Nucleus accumbens (tissue), 56 donors: ENCODE measurements at regions not wholly inside any gene's neighbourhood (a gene's known extent, or its start where the extent isn't known, plus 50 kb on each side); places are given as distances from the start of the nearest gene placed in this dataset.
"Not testable (repeated sequence)": the region's sequence is repeated elsewhere in the genome, so short reads cannot be mapped to it uniquely, and the experiment has no call there.

ENCODE experiments used
- DNase-seq, 56 donors: peaks; one replicate each; lab custom pipeline; 2025; lab: John Stamatoyannopoulos, UW

- no peak for DNase-seq
These were observed 1377.5 kb upstream of the CDH9 start for GRCh38 chr5:28415791-28416443.

DNA sequence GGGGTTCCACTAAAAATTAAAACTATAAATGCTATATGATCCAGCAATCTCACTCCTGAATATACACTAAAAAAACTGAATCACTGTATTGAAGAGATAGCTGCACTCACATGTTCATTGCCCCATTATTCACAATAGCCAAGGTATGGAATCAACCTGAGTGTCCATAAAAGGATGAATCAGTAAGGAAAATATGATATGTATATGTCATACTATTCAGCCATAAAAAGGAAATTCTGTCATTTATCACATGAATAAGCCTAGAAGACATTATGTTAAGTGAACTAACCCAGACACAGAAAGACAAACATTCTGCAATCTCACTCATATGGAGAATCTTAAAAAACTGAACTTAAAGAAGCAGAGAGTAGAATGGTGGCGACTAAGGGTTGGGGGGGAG is 1376.2 kb upstream of the CDH9 start:
- DNase-seq = no peak

DNA sequence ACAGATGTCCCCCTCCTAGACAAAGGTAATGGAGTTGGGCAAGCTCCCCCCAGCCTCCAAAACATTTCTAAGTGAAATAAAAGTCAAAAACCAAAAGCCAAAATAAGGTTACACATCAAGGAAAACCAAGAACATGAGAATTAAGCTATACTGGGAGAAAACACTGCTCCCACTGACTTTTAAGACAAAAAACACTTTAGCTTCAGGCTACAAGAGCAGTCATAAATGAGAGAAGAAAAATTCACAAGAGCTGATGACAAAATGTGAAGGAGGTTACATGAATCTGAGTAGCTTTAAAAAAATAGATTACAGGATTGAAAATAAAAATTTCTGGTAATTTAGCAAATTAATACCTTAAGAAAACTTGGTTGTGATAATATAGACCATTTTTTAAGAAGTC is 1370.3 kb upstream of the CDH9 start:
- no peak for DNase-seq

DNA sequence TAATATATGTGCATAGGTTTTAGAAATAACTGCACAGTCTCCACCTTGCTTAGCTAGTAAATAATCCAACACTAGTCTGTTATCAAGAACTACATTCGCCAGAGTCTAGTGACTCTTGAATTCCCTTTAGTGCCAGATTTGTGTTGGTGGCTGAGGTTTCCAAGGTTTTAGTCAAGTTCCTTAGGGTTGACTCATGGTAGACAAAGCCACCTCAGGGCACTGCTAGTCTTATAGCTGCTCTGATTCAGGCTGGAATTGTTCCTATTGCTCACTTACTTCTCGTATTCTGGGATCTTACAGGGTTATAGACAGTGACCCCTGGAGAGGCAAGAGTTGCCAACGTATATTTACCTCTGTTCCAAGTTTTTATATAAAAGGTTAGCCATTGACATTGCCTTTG is 1369.8 kb upstream of the CDH9 start:
- DNase-seq = no peak

GRCh38 chr5:28404363-28405071 is 1366.1 kb upstream of the CDH9 start:
- no peak for DNase-seq

- no peak for DNase-seq
These were observed 1365.5 kb upstream of the CDH9 start for GRCh38 chr5:28403846-28404245.

- DNase-seq = no peak
These were observed 1364.4 kb upstream of the CDH9 start for GRCh38 chr5:28402590-28403301.

DNA sequence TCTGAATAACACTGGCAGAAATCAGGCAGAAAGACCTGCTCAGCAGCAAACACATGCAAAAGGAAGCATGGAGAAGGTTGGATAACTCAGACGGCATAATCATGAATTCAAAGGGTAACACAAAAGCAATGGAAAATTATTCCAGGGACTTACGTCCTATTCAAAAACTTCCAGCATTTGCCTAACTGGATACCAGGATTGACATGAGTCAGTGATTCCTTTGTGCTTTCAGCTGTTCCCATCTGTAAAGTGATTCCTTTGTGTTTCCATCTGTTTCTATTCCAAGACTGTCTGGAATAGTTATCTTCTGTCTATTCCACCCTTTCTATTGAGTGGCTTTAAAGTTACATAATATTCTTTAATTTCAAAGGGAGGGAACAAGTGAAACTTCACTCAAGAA is 1361.7 kb upstream of the CDH9 start:
- no peak for DNase-seq

GRCh38 chr5:28399211-28399610 is 1360.8 kb upstream of the CDH9 start:
- DNase-seq = no peak

- no peak for DNase-seq
These were observed 1359.8 kb upstream of the CDH9 start for GRCh38 chr5:28398185-28398584.

- DNase-seq = no peak
These were observed 1359.1 kb upstream of the CDH9 start for GRCh38 chr5:28397502-28397941.

DNA sequence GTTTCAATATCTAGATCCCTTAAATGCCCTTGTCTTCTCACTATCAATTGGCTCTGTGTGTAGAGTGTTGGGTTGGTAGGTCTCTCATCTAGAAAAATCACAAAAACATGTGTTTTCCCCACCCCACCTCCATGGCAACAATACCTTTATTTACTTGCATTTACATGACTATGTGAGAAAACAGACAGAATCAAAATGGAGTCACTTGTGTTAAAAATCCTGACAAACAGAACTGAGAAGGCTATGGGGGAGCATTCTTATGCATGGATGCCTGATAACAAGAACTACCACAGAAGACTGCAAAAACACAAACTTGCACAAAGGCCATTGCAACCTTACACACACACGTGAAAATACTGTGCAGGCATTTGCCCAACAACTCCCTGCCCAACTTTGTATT is 1352.9 kb upstream of the CDH9 start:
- DNase-seq = no peak

DNA sequence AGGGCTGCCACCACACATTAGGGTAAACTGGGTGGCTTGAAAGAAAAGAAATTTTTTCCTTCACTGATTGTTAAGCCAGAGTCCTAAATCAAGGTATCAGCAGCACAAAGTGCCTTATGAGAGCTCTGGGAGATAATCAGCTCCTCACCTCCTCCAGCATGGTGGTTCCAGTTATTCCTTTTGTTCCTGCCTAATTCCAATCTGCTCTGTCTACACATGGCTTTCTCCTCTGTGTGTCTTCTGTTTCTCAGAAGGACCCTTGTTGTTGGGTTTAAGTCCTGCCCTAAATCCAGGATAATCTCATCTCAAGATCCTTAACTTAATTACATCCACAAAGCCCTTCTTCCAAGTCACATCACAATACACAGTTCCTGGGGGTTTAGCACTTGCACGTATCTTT is 1352.0 kb upstream of the CDH9 start:
- DNase-seq = no peak

GRCh38 chr5:28389727-28390126 is 1351.3 kb upstream of the CDH9 start:
- DNase-seq = not testable (repeated sequence)

GRCh38 chr5:28388428-28388827 is 1350.0 kb upstream of the CDH9 start:
- DNase-seq = no peak

DNA sequence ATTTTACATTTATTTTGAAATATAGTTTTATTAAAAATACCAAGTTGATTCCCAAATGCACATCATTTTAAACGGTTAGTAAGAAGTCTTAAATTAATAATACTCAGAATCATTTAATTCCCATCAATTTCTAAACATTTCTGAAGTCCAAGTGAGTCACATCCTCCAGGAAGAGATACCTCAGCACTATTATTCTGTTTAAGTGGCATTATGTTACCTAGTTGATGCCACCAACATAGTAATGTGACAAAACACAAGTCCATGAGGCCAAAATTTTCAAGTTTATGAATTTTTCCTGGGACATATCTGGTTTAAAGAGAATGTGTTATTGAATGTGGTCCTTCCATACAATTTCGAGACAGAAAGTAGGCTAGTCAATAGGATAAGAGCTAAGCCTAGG is 1348.3 kb upstream of the CDH9 start:
- no peak for DNase-seq

- no peak for DNase-seq
These were observed 1341.8 kb upstream of the CDH9 start for GRCh38 chr5:28380167-28380566.

- no peak for DNase-seq
These were observed 1336.1 kb upstream of the CDH9 start for GRCh38 chr5:28374492-28374967.

DNA sequence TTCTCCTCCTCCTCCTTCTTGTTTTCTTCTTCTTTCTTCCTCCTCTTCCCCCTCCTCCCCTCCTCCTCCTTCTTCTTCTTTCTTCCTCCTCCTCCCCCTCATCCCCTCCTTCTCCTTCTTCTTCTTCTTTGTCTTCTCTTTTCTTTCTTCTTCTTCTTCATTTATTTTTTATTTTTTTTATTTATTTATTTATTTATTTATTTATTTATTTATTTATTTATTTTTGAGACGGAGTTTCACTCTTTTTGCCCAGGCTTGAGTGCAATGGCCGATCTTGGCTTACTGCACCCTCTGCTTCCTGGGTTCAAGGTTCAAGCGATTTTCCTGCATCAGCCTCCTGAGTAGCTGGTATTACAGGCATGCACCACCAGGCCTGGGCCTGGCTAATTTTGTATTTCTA is 1332.5 kb upstream of the CDH9 start:
- no peak for DNase-seq

DNA sequence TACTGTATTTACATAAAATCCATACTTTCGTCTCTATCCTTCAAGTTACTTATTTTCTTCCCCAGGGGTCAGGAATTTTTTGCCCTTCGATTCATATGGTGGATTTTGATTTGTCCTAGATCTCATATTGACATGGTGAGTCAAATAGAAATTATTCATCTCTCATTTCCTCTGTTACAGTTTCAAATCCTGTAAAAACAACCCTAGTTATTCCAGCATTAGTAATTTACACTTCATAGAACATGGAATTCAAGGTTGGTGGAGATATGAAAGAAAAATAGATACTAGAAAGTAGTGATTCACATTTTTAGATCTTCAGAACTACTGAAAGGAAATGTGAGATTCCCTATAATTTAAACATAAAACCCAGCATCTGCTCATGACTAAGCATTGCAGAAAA is 1331.0 kb upstream of the CDH9 start:
- DNase-seq = no peak

- DNase-seq = no peak
These were observed 1317.4 kb upstream of the CDH9 start for GRCh38 chr5:28355831-28356230.

DNA sequence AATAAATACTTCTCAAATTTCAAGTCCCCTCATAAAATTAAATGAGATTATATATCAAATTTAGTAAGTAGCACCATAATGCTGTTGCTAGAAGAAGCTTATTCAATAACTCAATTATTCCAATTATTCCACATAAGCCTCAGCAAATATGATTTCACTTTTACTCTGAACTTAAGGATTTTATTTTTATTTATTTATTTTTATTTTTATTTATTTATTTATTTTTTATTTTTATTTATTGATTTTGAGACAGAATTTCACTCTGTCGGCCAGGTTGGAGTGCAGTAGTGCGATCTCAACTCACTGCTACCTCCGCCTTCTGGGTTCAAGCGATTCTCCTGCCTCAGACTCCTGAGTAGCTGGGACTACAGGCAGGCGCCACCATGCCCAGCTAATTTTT is 1308.3 kb upstream of the CDH9 start:
- no peak for DNase-seq
